IMR-90 (cell line): ENCODE measurements at regions not wholly inside any gene's neighbourhood (a gene's known extent, or its start where the extent isn't known, plus 50 kb on each side); places are given as distances from the start of the nearest gene placed in this dataset.

Experiments
- ATAC-seq: fragments of 200-7000 bp; cut with Tn5 transposase; 2 replicates; pipeline ENCODE4 v1.9.1; 2020; ENCODE audit warnings: low read depth, mild to moderate bottlenecking, moderate library complexity
- BruUV-seq: library from RNA; stranded (reverse); fragments of 400-500 nt; replicated peaks from 2 replicates; lab custom pipeline; 2021; lab: Mats Ljungman, UMichigan
- CTCF ChIA-PET: fragments of 300-600 bp; formaldehyde crosslinking; extraction: SDS; loops from one replicate; lab custom pipeline; 2021; ENCODE audit warnings: antibody characterized with exemption; lab: Yijun Ruan, JAX
- POLR2A ChIA-PET: fragments of 300-600 bp; sonication (Branson Sonifier 250); formaldehyde crosslinking; loops from one replicate; lab custom pipeline; 2022; ENCODE audit warnings: antibody characterized with exemption; ENCODE audit not compliant: unreplicated experiment; lab: Charles Lee
- DNase-seq: peaks from one replicate; pipeline ENCODE4 v3.0.0; 2013
- H2AFZ ChIP-seq: replicated peaks from 2 replicates; pipeline ENCODE3; 2013; ENCODE audit warnings: low read length, mild to moderate bottlenecking; ENCODE audit not compliant: poor library complexity
- H2AK5ac ChIP-seq: 2 replicates; pipeline ENCODE4 v1.6.1; 2013; ENCODE audit warnings: low read depth, low read length, inconsistent platforms
- H2AK9ac ChIP-seq: replicated peaks from 2 replicates; pipeline ENCODE3; 2013; ENCODE audit warnings: mild to moderate bottlenecking, low read depth, low read length, moderate library complexity; ENCODE audit not compliant: poor library complexity
- H2BK120ac ChIP-seq: 2 replicates; pipeline ENCODE4 v1.6.1; 2013; ENCODE audit warnings: low read depth, low read length, inconsistent platforms
- H2BK15ac ChIP-seq: 3 replicates; pipeline ENCODE4 v1.6.1; 2013; ENCODE audit warnings: low read depth, low read length, inconsistent platforms
- H2BK20ac ChIP-seq: 2 replicates; pipeline ENCODE4 v1.6.1; 2013; ENCODE audit warnings: low read depth, mild to moderate bottlenecking, inconsistent platforms, low read length, moderate library complexity
- H2BK5ac ChIP-seq: 2 replicates; pipeline ENCODE4 v1.6.1; 2013; ENCODE audit warnings: mild to moderate bottlenecking, low read depth, low read length, inconsistent platforms; ENCODE audit not compliant: poor library complexity, severe bottlenecking
- H3K14ac ChIP-seq: replicated peaks from 2 replicates; pipeline ENCODE4 v1.6.1; 2013; ENCODE audit warnings: low read depth, low read length, inconsistent platforms
- H3K18ac ChIP-seq: 2 replicates; pipeline ENCODE4 v1.6.1; 2013; ENCODE audit warnings: low read depth, low read length, control low read depth
- H3K23ac ChIP-seq: 2 replicates; pipeline ENCODE4 v1.6.1; 2013; ENCODE audit warnings: low read depth, low read length, inconsistent platforms
- H3K27ac ChIP-seq: 2 replicates; pipeline ENCODE4 v1.5.1; 2013; ENCODE audit warnings: mild to moderate bottlenecking, control low read depth, low read length; ENCODE audit not compliant: insufficient read depth
- H3K27me3 ChIP-seq: 2 replicates; pipeline ENCODE4 v1.6.1; 2013; ENCODE audit warnings: low read length; ENCODE audit not compliant: control insufficient read depth, insufficient read depth
- H3K36me3 ChIP-seq: 2 replicates; pipeline ENCODE4 v1.6.1; 2013; ENCODE audit warnings: low read length, mixed read lengths; ENCODE audit not compliant: control insufficient read depth, insufficient read depth
- H3K4ac ChIP-seq: 2 replicates; pipeline ENCODE4 v1.6.1; 2013; ENCODE audit warnings: low read depth, low read length, inconsistent platforms
- H3K4me1 ChIP-seq: 2 replicates; pipeline ENCODE4 v1.6.1; 2013; ENCODE audit warnings: low read length, mixed read lengths; ENCODE audit not compliant: control insufficient read depth, insufficient read depth
- H3K4me2 ChIP-seq: 2 replicates; pipeline ENCODE4 v1.6.1; 2013; ENCODE audit warnings: low read depth, mild to moderate bottlenecking, control low read depth, low read length, moderate library complexity
- H3K4me3 ChIP-seq: 2 replicates; pipeline ENCODE4 v1.5.1; 2013; ENCODE audit warnings: low read depth, mild to moderate bottlenecking, control low read depth, low read length, moderate library complexity; ENCODE audit not compliant: insufficient read depth
- H3K56ac ChIP-seq: 2 replicates; pipeline ENCODE4 v1.6.1; 2013; ENCODE audit warnings: low read length, inconsistent platforms; ENCODE audit not compliant: insufficient read depth; ENCODE audit errors: extremely low read depth
- H3K79me1 ChIP-seq, 2 experiments: 2 replicates each; pipeline ENCODE4 v1.6.1; 2013; ENCODE audit warnings: low read length in 2 of 2, inconsistent platforms in 1 of 2, low read depth in 1 of 2
- H3K9ac ChIP-seq: 2 replicates; pipeline ENCODE4 v1.6.1; 2013; ENCODE audit warnings: low read depth, low read length, control low read depth
- H3K9me1 ChIP-seq: 2 replicates; pipeline ENCODE4 v1.6.1; 2013; ENCODE audit warnings: low read length, inconsistent platforms; ENCODE audit not compliant: insufficient read depth
- H3K9me3 ChIP-seq: 2 replicates; pipeline ENCODE4 v1.6.1; 2013; ENCODE audit warnings: low read length; ENCODE audit not compliant: control insufficient read depth, insufficient read depth
- H4K20me1 ChIP-seq: 2 replicates; pipeline ENCODE4 v1.6.1; 2013; ENCODE audit warnings: low read length, inconsistent platforms; ENCODE audit not compliant: insufficient read depth
- H4K5ac ChIP-seq: 2 replicates; pipeline ENCODE4 v1.6.1; 2013; ENCODE audit warnings: mild to moderate bottlenecking, low read depth, low read length, control low read depth
- H4K8ac ChIP-seq, 2 experiments: 2 replicates each; pipeline ENCODE4 v1.6.1; 2013; ENCODE audit warnings: low read depth in 2 of 2, low read length in 2 of 2, control low read depth in 1 of 2, inconsistent platforms in 1 of 2
- H4K91ac ChIP-seq: 2 replicates; pipeline ENCODE4 v1.6.1; 2013; ENCODE audit warnings: low read depth, low read length, inconsistent platforms; ENCODE audit not compliant: insufficient read depth
- BHLHE40 ChIP-seq: fragments of 150-350 bp; IDR thresholded peaks from 2 replicates; pipeline ENCODE4 v1.6.1; 2016; ENCODE audit warnings: mild to moderate bottlenecking, low read depth, low read length
- CEBPB ChIP-seq: IDR thresholded peaks from 2 replicates; pipeline ENCODE4 v1.6.1; 2012; ENCODE audit warnings: low read depth, low read length, improper control_type of control experiment
- CHD1 ChIP-seq: IDR thresholded peaks from 2 replicates; pipeline ENCODE4 v1.6.1; 2012; ENCODE audit warnings: low read depth, low read length, improper control_type of control experiment
- CTCF ChIP-seq: conservative IDR thresholded peaks from 2 replicates; pipeline ENCODE4 v1.5.1; 2012; ENCODE audit warnings: mild to moderate bottlenecking, low read depth, low read length, improper control_type of control experiment
- ELK1 ChIP-seq: fragments of 150-350 bp; IDR thresholded peaks from 2 replicates; pipeline ENCODE4 v1.6.1; 2016; ENCODE audit warnings: low read depth, mild to moderate bottlenecking, low read length, moderate library complexity, borderline replicate concordance
- FOS ChIP-seq: fragments of 150-350 bp; IDR thresholded peaks from 2 replicates; pipeline ENCODE4 v1.6.1; 2016; ENCODE audit warnings: low read depth, low read length
- MAFK ChIP-seq: IDR thresholded peaks from 2 replicates; pipeline ENCODE4 v1.6.1; 2012; ENCODE audit warnings: low read depth, low read length, improper control_type of control experiment
- MAZ ChIP-seq: IDR thresholded peaks from 2 replicates; pipeline ENCODE4 v1.6.1; 2012; ENCODE audit warnings: low read depth, mild to moderate bottlenecking, low read length, improper control_type of control experiment, moderate library complexity, borderline replicate concordance
- MXI1 ChIP-seq: IDR thresholded peaks from 2 replicates; pipeline ENCODE4 v1.6.1; 2012; ENCODE audit warnings: low read depth, mild to moderate bottlenecking, low read length, moderate library complexity, borderline replicate concordance
- NFE2L2 ChIP-seq: fragments of 150-350 bp; IDR thresholded peaks from 2 replicates; pipeline ENCODE4 v1.6.1; 2016; ENCODE audit warnings: low read depth, mild to moderate bottlenecking, low read length
- POLR2A ChIP-seq: IDR thresholded peaks from 2 replicates; pipeline ENCODE4 v1.6.1; 2012; ENCODE audit warnings: mild to moderate bottlenecking, low read depth, low read length
- RAD21 ChIP-seq: IDR thresholded peaks from 2 replicates; pipeline ENCODE4 v1.6.1; 2012; ENCODE audit warnings: low read length, improper control_type of control experiment
- RCOR1 ChIP-seq: IDR thresholded peaks from 2 replicates; pipeline ENCODE4 v1.6.1; 2012; ENCODE audit warnings: mild to moderate bottlenecking, low read length, improper control_type of control experiment; ENCODE audit not compliant: insufficient replicate concordance
- RFX5 ChIP-seq: IDR thresholded peaks from 2 replicates; pipeline ENCODE4 v1.8.0; 2012; ENCODE audit warnings: low read depth, mild to moderate bottlenecking, low read length, moderate library complexity
- SMC3 ChIP-seq: fragments of 150-350 bp; IDR thresholded peaks from 2 replicates; pipeline ENCODE4 v1.6.1; 2016; ENCODE audit warnings: low read depth, mild to moderate bottlenecking, antibody characterized with exemption, low read length, moderate library complexity
- WGBS, 2 experiments: methylation state at CpG; one replicate each; pipeline versions ENCODE4 v1.1.5 to v1.1.7; 2013; ENCODE audit warnings: missing lambda C conversion rate in 2 of 2; ENCODE audit not compliant: insufficient read length in 1 of 2; ENCODE audit errors: extremely low coverage in 2 of 2; 5-methylcytosine and 5-hydroxymethylcytosine counted together
- dilution Hi-C: fragments of 300-500 bp; cut with HindIII; formaldehyde crosslinking; loops from one replicate; pipeline ENCODE4 v1.14.3; 2018; ENCODE audit warnings: low sequenced_read_pairs; ENCODE audit not compliant: unreplicated experiment
- in situ Hi-C: fragments of 300-500 bp; cut with MboI; formaldehyde crosslinking; loops from 3 replicates; pipeline ENCODE4 v1.14.3; 2019; ENCODE audit warnings: low sequenced_read_pairs, inconsistent platforms, mixed read lengths
- intact Hi-C: fragments of 100-400 bp; cut with micrococcal nuclease; formaldehyde crosslinking; loops from 2 replicates; pipeline ENCODE4 v1.10.0; 2022
- TF ChIP-seq, protein P1 (sequence below): fragments of 150-350 bp; IDR thresholded peaks from 2 replicates; pipeline ENCODE4 v1.6.1; 2017; ENCODE audit warnings: mild to moderate bottlenecking, antibody characterized with exemption, low read length, low read depth

GRCh38 chr2:128690869-128691268 is 372.2 kb upstream of the HS6ST1 start:
- no peak for DNase-seq
- POLR2A ChIA-PET, result no interaction called here

More at GRCh38 chr2:128690869-128691268, 372.2 kb upstream of the HS6ST1 start:
- Histone ChIP-seq H3K9me3 (no peaks in the 10 kb centered on the region), H3K9me1 (no peaks in the 10 kb centered on the region), H2BK120ac (no peak overlapping the region), H3K56ac (no peak overlapping the region), H3K23ac (no peak overlapping the region), H3K27ac (no peak overlapping the region), H3K18ac (no peak overlapping the region), H2BK20ac (no peak overlapping the region), H4K20me1 (no peaks in the 10 kb centered on the region), H4K5ac (no peak overlapping the region), H3K4me2 (no peak overlapping the region), H2BK15ac (no peak overlapping the region), H3K27me3 (peaks cover 29% of the 10 kb centered on the region), H3K79me1 (no peaks in the 10 kb centered on the region), H4K91ac (no peak overlapping the region), H2BK5ac (no peak overlapping the region), H3K4me1 (no peaks in the 10 kb centered on the region), H3K9ac (no peak overlapping the region), H2AFZ (no peak overlapping the region), H4K8ac (no peak overlapping the region), H3K4ac (no peak overlapping the region), H3K4me3 (no peak overlapping the region), H2AK9ac (no peak overlapping the region), H3K14ac (no peak overlapping the region), H3K36me3 (no peaks in the 10 kb centered on the region), H2AK5ac (no peak overlapping the region)
- dilution Hi-C loops, result no loop called here
- CTCF ChIA-PET, result interaction anchor here (0.7 kb wide), 1 partner anchor 352 kb away, joined by 3 read pairs; no protein-coding TSS in a partner anchor
- in situ Hi-C loops, result no loop called here
- ATAC-seq, result no peak
- TF ChIP-seq RFX5 (no peak), CTCF (no peak), SMC3 (no peak), MXI1 (no peak), POLR2A (no peak), BHLHE40 (no peak), ELK1 (no peak), FOS (no peak), RAD21 (no peak), MAFK (no peak), MAZ (no peak), RCOR1 (no peak), CEBPB (no peak), CHD1 (no peak), NFE2L2 (no peak)
- TF ChIP-seq, protein P1, sequence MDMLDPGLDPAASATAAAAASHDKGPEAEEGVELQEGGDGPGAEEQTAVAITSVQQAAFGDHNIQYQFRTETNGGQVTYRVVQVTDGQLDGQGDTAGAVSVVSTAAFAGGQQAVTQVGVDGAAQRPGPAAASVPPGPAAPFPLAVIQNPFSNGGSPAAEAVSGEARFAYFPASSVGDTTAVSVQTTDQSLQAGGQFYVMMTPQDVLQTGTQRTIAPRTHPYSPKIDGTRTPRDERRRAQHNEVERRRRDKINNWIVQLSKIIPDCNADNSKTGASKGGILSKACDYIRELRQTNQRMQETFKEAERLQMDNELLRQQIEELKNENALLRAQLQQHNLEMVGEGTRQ, result no peak
- intact Hi-C loops, result no loop called here
- BruUV-seq, result no TSS peak
- WGBS, 2 experiments, result no CpG with 5 or more reads among the region's 9 CpGs
